IMR-90 (cell line): ENCODE measurements at regions not wholly inside any gene's neighbourhood (a gene's known extent, or its start where the extent isn't known, plus 50 kb on each side); places are given as distances from the start of the nearest gene placed in this dataset.

Source experiments
- ATAC-seq: fragments of 200-7000 bp; cut with Tn5 transposase; 2 replicates; pipeline ENCODE4 v1.9.1; 2020; ENCODE audit warnings: low read depth, mild to moderate bottlenecking, moderate library complexity
- BruUV-seq: library from RNA; stranded (reverse); fragments of 400-500 nt; replicated peaks from 2 replicates; lab custom pipeline; 2021; lab: Mats Ljungman, UMichigan
- CTCF ChIA-PET: fragments of 300-600 bp; formaldehyde crosslinking; extraction: SDS; loops from one replicate; lab custom pipeline; 2021; ENCODE audit warnings: antibody characterized with exemption; lab: Yijun Ruan, JAX
- POLR2A ChIA-PET: fragments of 300-600 bp; sonication (Branson Sonifier 250); formaldehyde crosslinking; loops from one replicate; lab custom pipeline; 2022; ENCODE audit warnings: antibody characterized with exemption; ENCODE audit not compliant: unreplicated experiment; lab: Charles Lee
- DNase-seq: peaks from one replicate; pipeline ENCODE4 v3.0.0; 2013
- H2AFZ ChIP-seq: replicated peaks from 2 replicates; pipeline ENCODE3; 2013; ENCODE audit warnings: low read length, mild to moderate bottlenecking; ENCODE audit not compliant: poor library complexity
- H2AK5ac ChIP-seq: 2 replicates; pipeline ENCODE4 v1.6.1; 2013; ENCODE audit warnings: low read depth, low read length, inconsistent platforms
- H2AK9ac ChIP-seq: replicated peaks from 2 replicates; pipeline ENCODE3; 2013; ENCODE audit warnings: mild to moderate bottlenecking, low read depth, low read length, moderate library complexity; ENCODE audit not compliant: poor library complexity
- H2BK120ac ChIP-seq: 2 replicates; pipeline ENCODE4 v1.6.1; 2013; ENCODE audit warnings: low read depth, low read length, inconsistent platforms
- H2BK15ac ChIP-seq: 3 replicates; pipeline ENCODE4 v1.6.1; 2013; ENCODE audit warnings: low read depth, low read length, inconsistent platforms
- H2BK20ac ChIP-seq: 2 replicates; pipeline ENCODE4 v1.6.1; 2013; ENCODE audit warnings: low read depth, mild to moderate bottlenecking, inconsistent platforms, low read length, moderate library complexity
- H2BK5ac ChIP-seq: 2 replicates; pipeline ENCODE4 v1.6.1; 2013; ENCODE audit warnings: mild to moderate bottlenecking, low read depth, low read length, inconsistent platforms; ENCODE audit not compliant: poor library complexity, severe bottlenecking
- H3K14ac ChIP-seq: replicated peaks from 2 replicates; pipeline ENCODE4 v1.6.1; 2013; ENCODE audit warnings: low read depth, low read length, inconsistent platforms
- H3K18ac ChIP-seq: 2 replicates; pipeline ENCODE4 v1.6.1; 2013; ENCODE audit warnings: low read depth, low read length, control low read depth
- H3K23ac ChIP-seq: 2 replicates; pipeline ENCODE4 v1.6.1; 2013; ENCODE audit warnings: low read depth, low read length, inconsistent platforms
- H3K27ac ChIP-seq: 2 replicates; pipeline ENCODE4 v1.5.1; 2013; ENCODE audit warnings: mild to moderate bottlenecking, control low read depth, low read length; ENCODE audit not compliant: insufficient read depth
- H3K27me3 ChIP-seq: 2 replicates; pipeline ENCODE4 v1.6.1; 2013; ENCODE audit warnings: low read length; ENCODE audit not compliant: control insufficient read depth, insufficient read depth
- H3K36me3 ChIP-seq: 2 replicates; pipeline ENCODE4 v1.6.1; 2013; ENCODE audit warnings: low read length, mixed read lengths; ENCODE audit not compliant: control insufficient read depth, insufficient read depth
- H3K4ac ChIP-seq: 2 replicates; pipeline ENCODE4 v1.6.1; 2013; ENCODE audit warnings: low read depth, low read length, inconsistent platforms
- H3K4me1 ChIP-seq: 2 replicates; pipeline ENCODE4 v1.6.1; 2013; ENCODE audit warnings: low read length, mixed read lengths; ENCODE audit not compliant: control insufficient read depth, insufficient read depth
- H3K4me2 ChIP-seq: 2 replicates; pipeline ENCODE4 v1.6.1; 2013; ENCODE audit warnings: low read depth, mild to moderate bottlenecking, control low read depth, low read length, moderate library complexity
- H3K4me3 ChIP-seq: 2 replicates; pipeline ENCODE4 v1.5.1; 2013; ENCODE audit warnings: low read depth, mild to moderate bottlenecking, control low read depth, low read length, moderate library complexity; ENCODE audit not compliant: insufficient read depth
- H3K56ac ChIP-seq: 2 replicates; pipeline ENCODE4 v1.6.1; 2013; ENCODE audit warnings: low read length, inconsistent platforms; ENCODE audit not compliant: insufficient read depth; ENCODE audit errors: extremely low read depth
- H3K79me1 ChIP-seq, 2 experiments: 2 replicates each; pipeline ENCODE4 v1.6.1; 2013; ENCODE audit warnings: low read length in 2 of 2, inconsistent platforms in 1 of 2, low read depth in 1 of 2
- H3K9ac ChIP-seq: 2 replicates; pipeline ENCODE4 v1.6.1; 2013; ENCODE audit warnings: low read depth, low read length, control low read depth
- H3K9me1 ChIP-seq: 2 replicates; pipeline ENCODE4 v1.6.1; 2013; ENCODE audit warnings: low read length, inconsistent platforms; ENCODE audit not compliant: insufficient read depth
- H3K9me3 ChIP-seq: 2 replicates; pipeline ENCODE4 v1.6.1; 2013; ENCODE audit warnings: low read length; ENCODE audit not compliant: control insufficient read depth, insufficient read depth
- H4K20me1 ChIP-seq: 2 replicates; pipeline ENCODE4 v1.6.1; 2013; ENCODE audit warnings: low read length, inconsistent platforms; ENCODE audit not compliant: insufficient read depth
- H4K5ac ChIP-seq: 2 replicates; pipeline ENCODE4 v1.6.1; 2013; ENCODE audit warnings: mild to moderate bottlenecking, low read depth, low read length, control low read depth
- H4K8ac ChIP-seq, 2 experiments: 2 replicates each; pipeline ENCODE4 v1.6.1; 2013; ENCODE audit warnings: low read depth in 2 of 2, low read length in 2 of 2, control low read depth in 1 of 2, inconsistent platforms in 1 of 2
- H4K91ac ChIP-seq: 2 replicates; pipeline ENCODE4 v1.6.1; 2013; ENCODE audit warnings: low read depth, low read length, inconsistent platforms; ENCODE audit not compliant: insufficient read depth
- BHLHE40 ChIP-seq: fragments of 150-350 bp; IDR thresholded peaks from 2 replicates; pipeline ENCODE4 v1.6.1; 2016; ENCODE audit warnings: mild to moderate bottlenecking, low read depth, low read length
- CEBPB ChIP-seq: IDR thresholded peaks from 2 replicates; pipeline ENCODE4 v1.6.1; 2012; ENCODE audit warnings: low read depth, low read length, improper control_type of control experiment
- CHD1 ChIP-seq: IDR thresholded peaks from 2 replicates; pipeline ENCODE4 v1.6.1; 2012; ENCODE audit warnings: low read depth, low read length, improper control_type of control experiment
- ELK1 ChIP-seq: fragments of 150-350 bp; IDR thresholded peaks from 2 replicates; pipeline ENCODE4 v1.6.1; 2016; ENCODE audit warnings: low read depth, mild to moderate bottlenecking, low read length, moderate library complexity, borderline replicate concordance
- FOS ChIP-seq: fragments of 150-350 bp; IDR thresholded peaks from 2 replicates; pipeline ENCODE4 v1.6.1; 2016; ENCODE audit warnings: low read depth, low read length
- MAFK ChIP-seq: IDR thresholded peaks from 2 replicates; pipeline ENCODE4 v1.6.1; 2012; ENCODE audit warnings: low read depth, low read length, improper control_type of control experiment
- MAZ ChIP-seq: IDR thresholded peaks from 2 replicates; pipeline ENCODE4 v1.6.1; 2012; ENCODE audit warnings: low read depth, mild to moderate bottlenecking, low read length, improper control_type of control experiment, moderate library complexity, borderline replicate concordance
- MXI1 ChIP-seq: IDR thresholded peaks from 2 replicates; pipeline ENCODE4 v1.6.1; 2012; ENCODE audit warnings: low read depth, mild to moderate bottlenecking, low read length, moderate library complexity, borderline replicate concordance
- NFE2L2 ChIP-seq: fragments of 150-350 bp; IDR thresholded peaks from 2 replicates; pipeline ENCODE4 v1.6.1; 2016; ENCODE audit warnings: low read depth, mild to moderate bottlenecking, low read length
- POLR2A ChIP-seq: IDR thresholded peaks from 2 replicates; pipeline ENCODE4 v1.6.1; 2012; ENCODE audit warnings: mild to moderate bottlenecking, low read depth, low read length
- RAD21 ChIP-seq: IDR thresholded peaks from 2 replicates; pipeline ENCODE4 v1.6.1; 2012; ENCODE audit warnings: low read length, improper control_type of control experiment
- RCOR1 ChIP-seq: IDR thresholded peaks from 2 replicates; pipeline ENCODE4 v1.6.1; 2012; ENCODE audit warnings: mild to moderate bottlenecking, low read length, improper control_type of control experiment; ENCODE audit not compliant: insufficient replicate concordance
- RFX5 ChIP-seq: IDR thresholded peaks from 2 replicates; pipeline ENCODE4 v1.8.0; 2012; ENCODE audit warnings: low read depth, mild to moderate bottlenecking, low read length, moderate library complexity
- SMC3 ChIP-seq: fragments of 150-350 bp; IDR thresholded peaks from 2 replicates; pipeline ENCODE4 v1.6.1; 2016; ENCODE audit warnings: low read depth, mild to moderate bottlenecking, antibody characterized with exemption, low read length, moderate library complexity
- WGBS, 2 experiments: methylation state at CpG; one replicate each; pipeline versions ENCODE4 v1.1.5 to v1.1.7; 2013; ENCODE audit warnings: missing lambda C conversion rate in 2 of 2; ENCODE audit not compliant: insufficient read length in 1 of 2; ENCODE audit errors: extremely low coverage in 2 of 2; 5-methylcytosine and 5-hydroxymethylcytosine counted together
- dilution Hi-C: fragments of 300-500 bp; cut with HindIII; formaldehyde crosslinking; loops from one replicate; pipeline ENCODE4 v1.14.3; 2018; ENCODE audit warnings: low sequenced_read_pairs; ENCODE audit not compliant: unreplicated experiment
- in situ Hi-C: fragments of 300-500 bp; cut with MboI; formaldehyde crosslinking; loops from 3 replicates; pipeline ENCODE4 v1.14.3; 2019; ENCODE audit warnings: low sequenced_read_pairs, inconsistent platforms, mixed read lengths
- intact Hi-C: fragments of 100-400 bp; cut with micrococcal nuclease; formaldehyde crosslinking; loops from 2 replicates; pipeline ENCODE4 v1.10.0; 2022
- TF ChIP-seq, protein P1 (sequence below): conservative IDR thresholded peaks from 2 replicates; pipeline ENCODE4 v1.5.1; 2012; ENCODE audit warnings: mild to moderate bottlenecking, low read depth, low read length, improper control_type of control experiment
- TF ChIP-seq, protein P2 (sequence below): fragments of 150-350 bp; IDR thresholded peaks from 2 replicates; pipeline ENCODE4 v1.6.1; 2017; ENCODE audit warnings: mild to moderate bottlenecking, antibody characterized with exemption, low read length, low read depth

DNA sequence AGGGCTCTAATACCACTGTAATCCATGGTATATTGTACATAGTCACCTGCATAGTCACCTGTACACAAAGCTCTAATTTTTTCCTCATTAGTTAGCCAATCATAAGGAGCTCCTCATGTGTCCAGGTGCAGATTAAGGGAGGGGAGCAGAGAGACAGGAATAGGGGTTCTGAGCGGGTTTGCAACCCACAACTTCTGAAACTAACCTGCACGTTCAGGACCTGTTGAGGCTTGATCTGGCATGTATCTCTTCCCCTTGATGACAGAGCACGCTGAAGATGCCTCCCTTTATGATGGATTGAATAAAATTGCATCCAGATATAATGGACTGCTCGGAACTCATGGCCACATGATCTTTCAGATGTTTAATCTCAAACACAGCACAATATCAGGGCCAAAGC, 144.0 kb upstream of the PRNP start:
- H3K4me1 ChIP-seq, result peaks cover 14% of the 10 kb centered on the region
- ATAC-seq (no peak), DNase-seq (no peak)
- no peak overlapping the region for H3K18ac ChIP-seq
- H4K91ac ChIP-seq, result no peak overlapping the region
- H2BK15ac ChIP-seq, result 0 out of 3 replicates have a peak overlapping the region, but pooled peaks have one; percentile 38
- ChIA-PET POLR2A (no interaction called here), CTCF (no interaction called here)
- H3K4me2 ChIP-seq, result no peak overlapping the region
- H3K4me3 ChIP-seq, result no peak overlapping the region
- H3K14ac ChIP-seq, result no peak overlapping the region
- TF ChIP-seq NFE2L2, result no peak
- no peak for TF ChIP-seq ELK1
- TF ChIP-seq CHD1, result no peak
- no peak for TF ChIP-seq RFX5
- no peak for TF ChIP-seq POLR2A
- no peak for TF ChIP-seq FOS
- TF ChIP-seq, protein P1, sequence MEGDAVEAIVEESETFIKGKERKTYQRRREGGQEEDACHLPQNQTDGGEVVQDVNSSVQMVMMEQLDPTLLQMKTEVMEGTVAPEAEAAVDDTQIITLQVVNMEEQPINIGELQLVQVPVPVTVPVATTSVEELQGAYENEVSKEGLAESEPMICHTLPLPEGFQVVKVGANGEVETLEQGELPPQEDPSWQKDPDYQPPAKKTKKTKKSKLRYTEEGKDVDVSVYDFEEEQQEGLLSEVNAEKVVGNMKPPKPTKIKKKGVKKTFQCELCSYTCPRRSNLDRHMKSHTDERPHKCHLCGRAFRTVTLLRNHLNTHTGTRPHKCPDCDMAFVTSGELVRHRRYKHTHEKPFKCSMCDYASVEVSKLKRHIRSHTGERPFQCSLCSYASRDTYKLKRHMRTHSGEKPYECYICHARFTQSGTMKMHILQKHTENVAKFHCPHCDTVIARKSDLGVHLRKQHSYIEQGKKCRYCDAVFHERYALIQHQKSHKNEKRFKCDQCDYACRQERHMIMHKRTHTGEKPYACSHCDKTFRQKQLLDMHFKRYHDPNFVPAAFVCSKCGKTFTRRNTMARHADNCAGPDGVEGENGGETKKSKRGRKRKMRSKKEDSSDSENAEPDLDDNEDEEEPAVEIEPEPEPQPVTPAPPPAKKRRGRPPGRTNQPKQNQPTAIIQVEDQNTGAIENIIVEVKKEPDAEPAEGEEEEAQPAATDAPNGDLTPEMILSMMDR, result no peak
- no peak for TF ChIP-seq CEBPB
- TF ChIP-seq SMC3, result no peak
- no peak for TF ChIP-seq MAFK
- no peak for TF ChIP-seq BHLHE40
- TF ChIP-seq MXI1, result no peak
- no peak for TF ChIP-seq RCOR1
- TF ChIP-seq, protein P2, sequence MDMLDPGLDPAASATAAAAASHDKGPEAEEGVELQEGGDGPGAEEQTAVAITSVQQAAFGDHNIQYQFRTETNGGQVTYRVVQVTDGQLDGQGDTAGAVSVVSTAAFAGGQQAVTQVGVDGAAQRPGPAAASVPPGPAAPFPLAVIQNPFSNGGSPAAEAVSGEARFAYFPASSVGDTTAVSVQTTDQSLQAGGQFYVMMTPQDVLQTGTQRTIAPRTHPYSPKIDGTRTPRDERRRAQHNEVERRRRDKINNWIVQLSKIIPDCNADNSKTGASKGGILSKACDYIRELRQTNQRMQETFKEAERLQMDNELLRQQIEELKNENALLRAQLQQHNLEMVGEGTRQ, result no peak
- TF ChIP-seq RAD21, result no peak
- no peak for TF ChIP-seq MAZ
- H3K56ac ChIP-seq, result no peak overlapping the region
- BruUV-seq, result no TSS peak
- H2BK120ac ChIP-seq, result no peak overlapping the region
- in situ Hi-C loops (no loop called here), intact Hi-C loops (no loop called here), dilution Hi-C loops (no loop called here)
- WGBS, 2 experiments, result no CpG with 5 or more reads among the region's 4 CpGs
- H3K9ac ChIP-seq, result no peak overlapping the region
- H2AK5ac ChIP-seq, result 0 out of 2 replicates have a peak overlapping the region, but pooled peaks have one; percentile 14
- no peak overlapping the region for H2AFZ ChIP-seq
- no peaks in the 10 kb centered on the region for H3K36me3 ChIP-seq
- H2BK5ac ChIP-seq, result no peak overlapping the region
- H3K27me3 ChIP-seq, result no peaks in the 10 kb centered on the region
- no peak overlapping the region for H4K8ac ChIP-seq
- no peaks in the 10 kb centered on the region for H4K20me1 ChIP-seq
- 0 out of 4 replicates have a peak, but pooled peaks cover 0 to 5% of the 10 kb centered on the region in 2 experiments for H3K79me1 ChIP-seq
- no peak overlapping the region for H3K4ac ChIP-seq
- no peak overlapping the region for H3K23ac ChIP-seq
- H2AK9ac ChIP-seq, result no peak overlapping the region
- peak overlapping the region; percentile 10; the same call in 1 of the 2 replicates for H2BK20ac ChIP-seq
- H3K9me3 ChIP-seq, result no peaks in the 10 kb centered on the region
- H4K5ac ChIP-seq, result no peak overlapping the region
- H3K27ac ChIP-seq, result no peak overlapping the region
- peaks cover 5% of the 10 kb centered on the region for H3K9me1 ChIP-seq
